Adrenal gland (tissue), 9 donors: ENCODE measurements at regions not wholly inside any gene's neighbourhood (a gene's known extent, or its start where the extent isn't known, plus 50 kb on each side); places are given as distances from the start of the nearest gene placed in this dataset.
A peak's percentile ranks its signal among the peaks of the same experiment; 100 is the strongest.

Experiments
- DNase-seq, 7 donors: peaks; one replicate each; pipeline ENCODE4 v3.0.0-alpha.2; 2019 to 2020
- H3K27ac ChIP-seq, 5 donors: fragments of 200-600 bp; sonication (generic) in 4 of 5; 1 replicate in 3 of 5; 2 replicates in 2 of 5; pipeline versions ENCODE4 v1.5.1 to v1.8.0; 2016 to 2020; ENCODE audit warnings: mild to moderate bottlenecking in 1 of 5
- H3K27me3 ChIP-seq: fragments of 200-600 bp; 2 replicates; pipeline ENCODE4 v1.8.0; 2021
- H3K36me3 ChIP-seq, 2 donors: fragments of 200-600 bp; replicated peaks in 1 of 2; 1 replicate in 1 of 2; 2 replicates in 1 of 2; pipeline versions ENCODE4 v1.5.1 to v1.8.0; 2018 to 2022
- H3K4me1 ChIP-seq, 2 donors: fragments of 200-600 bp; replicated peaks in 1 of 2; 1 replicate in 1 of 2; 2 replicates in 1 of 2; pipeline versions ENCODE4 v1.5.1 to v1.8.0; 2018 to 2021
- H3K4me3 ChIP-seq, 4 donors: fragments of 200-600 bp; sonication (generic) in 3 of 4; one replicate each; pipeline ENCODE4 v1.5.1; 2016 to 2018
- H3K9me3 ChIP-seq, 3 donors: fragments of 200-600 bp; sonication (generic) in 1 of 3; replicated peaks in 1 of 3; 1 replicate in 2 of 3; 2 replicates in 1 of 3; pipeline versions ENCODE4 v1.5.1 to v1.8.0; 2016 to 2021
- POLR2A ChIP-seq, 2 donors: fragments of 450-650 bp; IDR thresholded peaks; one replicate each; pipeline ENCODE4 v1.6.1; 2017; ENCODE audit warnings: antibody characterized with exemption in 2 of 2, mild to moderate bottlenecking in 2 of 2, moderate library complexity in 1 of 2
- WGBS, 4 donors: extraction: QIAGEN DNeasy Blood & Tissue Kit in 2 of 4; methylation state at CpG; one replicate each; pipeline versions ENCODE4 v1.1.5 to v1.1.7; 2013 to 2017; 5-methylcytosine and 5-hydroxymethylcytosine counted together
- intact Hi-C, 2 donors: fragments of 100-400 bp; cut with DNase I; formaldehyde crosslinking; loops; one replicate each; pipeline versions ENCODE4 v1.14.1 to v1.15.0; 2022 to 2023
- TF ChIP-seq, protein P1 (sequence below), 6 experiments: fragments of 450-650 bp in 4 of 6; fragments of 200-600 bp in 2 of 6; sonication (generic) in 1 of 6; IDR thresholded peaks; 1 replicate in 5 of 6; 2 replicates in 1 of 6; pipeline versions ENCODE4 v1.5.1 to v1.8.0; 2016 to 2021; ENCODE audit warnings: antibody characterized with exemption in 6 of 6, mild to moderate bottlenecking in 2 of 6, moderate library complexity in 1 of 6
- donor health status: healthy with polysubstance abuse.
- donor health status: Bipolar disorder and iron deficiency.
- donor health status: DM: yes; HTN: yes; CAD: no.
- donor health status: DM: no; HTN: no; CAD: no.
- donor health status: DM: no; HTN: no; CAD: no.

- Histone ChIP-seq H3K36me3 (no peaks in the 10 kb centered on the region), H3K4me3 (no peak overlapping the region), H3K27ac (no peak overlapping the region), H3K27me3 (no peaks in the 10 kb centered on the region), H3K9me3 (no peaks in the 10 kb centered on the region), H3K4me1 (peaks cover 0 to 8% of the 10 kb centered on the region in 2 donors)
- intact Hi-C loops: no loop called here
- TF ChIP-seq, protein P1, sequence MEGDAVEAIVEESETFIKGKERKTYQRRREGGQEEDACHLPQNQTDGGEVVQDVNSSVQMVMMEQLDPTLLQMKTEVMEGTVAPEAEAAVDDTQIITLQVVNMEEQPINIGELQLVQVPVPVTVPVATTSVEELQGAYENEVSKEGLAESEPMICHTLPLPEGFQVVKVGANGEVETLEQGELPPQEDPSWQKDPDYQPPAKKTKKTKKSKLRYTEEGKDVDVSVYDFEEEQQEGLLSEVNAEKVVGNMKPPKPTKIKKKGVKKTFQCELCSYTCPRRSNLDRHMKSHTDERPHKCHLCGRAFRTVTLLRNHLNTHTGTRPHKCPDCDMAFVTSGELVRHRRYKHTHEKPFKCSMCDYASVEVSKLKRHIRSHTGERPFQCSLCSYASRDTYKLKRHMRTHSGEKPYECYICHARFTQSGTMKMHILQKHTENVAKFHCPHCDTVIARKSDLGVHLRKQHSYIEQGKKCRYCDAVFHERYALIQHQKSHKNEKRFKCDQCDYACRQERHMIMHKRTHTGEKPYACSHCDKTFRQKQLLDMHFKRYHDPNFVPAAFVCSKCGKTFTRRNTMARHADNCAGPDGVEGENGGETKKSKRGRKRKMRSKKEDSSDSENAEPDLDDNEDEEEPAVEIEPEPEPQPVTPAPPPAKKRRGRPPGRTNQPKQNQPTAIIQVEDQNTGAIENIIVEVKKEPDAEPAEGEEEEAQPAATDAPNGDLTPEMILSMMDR (IDR thresholded peaks at IDR 0.05): no peak
- TF ChIP-seq POLR2A (IDR thresholded peaks at IDR 0.05): no peak
- peak in 3 of 7 donors; percentile 11 to 14 (median 11) for DNase-seq
- 16 to 44% (median 36%) methylated on average over 2 of the region's 2 CpGs for WGBS, 4 donors
Measured at GRCh38 chr3:115401298-115401697, 222.0 kb upstream of the GAP43 start.

GRCh38 chr3:115401851-115402501, 221.3 kb upstream of the GAP43 start:
- no peak overlapping the region for H3K27ac ChIP-seq
- no peak for DNase-seq
- H3K27me3 ChIP-seq: no peaks in the 10 kb centered on the region
- WGBS, 4 donors: 81 to 96% (median 89%) methylated on average over 1 of the region's 1 CpG
- no peaks in the 10 kb centered on the region for H3K36me3 ChIP-seq
- TF ChIP-seq POLR2A (IDR thresholded peaks at IDR 0.05): no peak
- TF ChIP-seq, protein P1 (IDR thresholded peaks at IDR 0.05): no peak
- peaks cover 0 to 8% of the 10 kb centered on the region in 2 donors for H3K4me1 ChIP-seq
- intact Hi-C loops: no loop called here
- H3K9me3 ChIP-seq: no peaks in the 10 kb centered on the region
- no peak overlapping the region for H3K4me3 ChIP-seq

- Histone ChIP-seq H3K27ac (no peak overlapping the region), H3K27me3 (no peaks in the 10 kb centered on the region), H3K36me3 (no peaks in the 10 kb centered on the region), H3K9me3 (no peaks in the 10 kb centered on the region), H3K4me1 (peaks cover 0 to 8% of the 10 kb centered on the region in 2 donors), H3K4me3 (no peak overlapping the region)
- intact Hi-C loops: no loop called here
- DNase-seq: no peak
- TF ChIP-seq, protein P1 (IDR thresholded peaks at IDR 0.05): no peak
- TF ChIP-seq POLR2A (IDR thresholded peaks at IDR 0.05): no peak
Measured at GRCh38 chr3:115402651-115403050, 220.7 kb upstream of the GAP43 start.

DNA sequence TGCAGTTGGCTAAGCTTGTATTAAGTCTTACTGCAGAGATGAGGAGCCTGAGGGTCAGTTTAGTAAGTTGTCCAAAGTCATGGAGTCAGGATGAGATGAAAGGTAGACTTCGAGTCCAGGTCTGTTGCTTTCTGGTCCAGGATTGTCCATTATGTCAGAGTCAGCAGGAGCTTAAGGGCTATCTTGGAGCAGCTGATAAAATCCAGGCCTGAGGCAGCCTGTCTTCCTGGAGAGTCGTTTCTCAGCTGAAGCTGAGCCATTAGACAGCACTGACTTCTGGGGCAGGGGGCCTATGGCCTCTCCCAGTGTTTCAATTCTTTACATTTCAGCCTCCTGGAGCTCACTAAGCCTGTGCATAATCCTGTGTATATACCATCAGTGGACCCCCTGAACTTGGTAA, 219.5 kb upstream of the GAP43 start:
- Histone ChIP-seq H3K4me3 (no peak overlapping the region), H3K27me3 (no peaks in the 10 kb centered on the region), H3K4me1 (peaks cover 0 to 8% of the 10 kb centered on the region in 2 donors), H3K36me3 (no peaks in the 10 kb centered on the region), H3K27ac (no peak overlapping the region), H3K9me3 (no peaks in the 10 kb centered on the region)
- intact Hi-C loops: no loop called here
- DNase-seq: no peak
- 58 to 92% (median 74%) methylated on average over 2 of the region's 2 CpGs for WGBS, 4 donors
- TF ChIP-seq POLR2A (IDR thresholded peaks at IDR 0.05): no peak
- TF ChIP-seq, protein P1 (IDR thresholded peaks at IDR 0.05): no peak
